ENCODE measurements at regions not wholly inside any gene's neighbourhood (a gene's known extent, or its start where the extent isn't known, plus 50 kb on each side); places are given as distances from the start of the nearest gene placed in this dataset.

DNA sequence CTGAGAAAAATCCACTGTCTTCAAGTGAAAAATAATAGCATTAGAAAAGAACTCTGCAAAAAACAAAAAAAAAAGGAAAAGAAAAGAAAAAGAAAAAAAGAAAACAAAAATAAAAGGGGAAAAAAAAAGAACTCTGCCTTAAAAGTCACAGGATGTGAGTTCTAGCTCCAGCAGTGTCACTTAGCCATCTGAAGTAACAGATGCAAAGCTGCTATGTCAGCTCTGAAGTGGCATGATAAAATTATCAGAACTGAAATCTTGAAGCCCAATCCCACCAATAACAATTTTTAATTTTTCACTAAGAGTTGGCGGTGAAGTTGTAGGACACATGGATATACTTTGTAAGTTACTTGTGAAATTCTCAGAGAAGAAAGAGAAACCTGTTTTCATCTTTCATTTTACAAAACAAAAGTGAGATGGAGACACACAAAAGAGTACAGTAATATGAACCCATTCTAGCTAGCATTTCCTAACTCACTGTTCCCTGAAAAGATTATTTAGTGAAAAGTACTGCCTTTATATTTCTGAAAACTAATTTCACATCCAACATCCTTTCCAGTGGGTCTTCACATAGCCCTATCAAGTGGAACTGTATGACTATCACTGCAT lies 103.5 kb downstream of the ELAPOR2 start:
- no peak overlapping the region for H3K4me3 ChIP-seq (ENCODE audit: low read depth, low read length)
- in situ Hi-C loops (cut with HindIII; ENCODE audit: low sequenced_read_pairs), result no loop called here
- TF ChIP-seq, protein P1, sequence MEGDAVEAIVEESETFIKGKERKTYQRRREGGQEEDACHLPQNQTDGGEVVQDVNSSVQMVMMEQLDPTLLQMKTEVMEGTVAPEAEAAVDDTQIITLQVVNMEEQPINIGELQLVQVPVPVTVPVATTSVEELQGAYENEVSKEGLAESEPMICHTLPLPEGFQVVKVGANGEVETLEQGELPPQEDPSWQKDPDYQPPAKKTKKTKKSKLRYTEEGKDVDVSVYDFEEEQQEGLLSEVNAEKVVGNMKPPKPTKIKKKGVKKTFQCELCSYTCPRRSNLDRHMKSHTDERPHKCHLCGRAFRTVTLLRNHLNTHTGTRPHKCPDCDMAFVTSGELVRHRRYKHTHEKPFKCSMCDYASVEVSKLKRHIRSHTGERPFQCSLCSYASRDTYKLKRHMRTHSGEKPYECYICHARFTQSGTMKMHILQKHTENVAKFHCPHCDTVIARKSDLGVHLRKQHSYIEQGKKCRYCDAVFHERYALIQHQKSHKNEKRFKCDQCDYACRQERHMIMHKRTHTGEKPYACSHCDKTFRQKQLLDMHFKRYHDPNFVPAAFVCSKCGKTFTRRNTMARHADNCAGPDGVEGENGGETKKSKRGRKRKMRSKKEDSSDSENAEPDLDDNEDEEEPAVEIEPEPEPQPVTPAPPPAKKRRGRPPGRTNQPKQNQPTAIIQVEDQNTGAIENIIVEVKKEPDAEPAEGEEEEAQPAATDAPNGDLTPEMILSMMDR (IDR thresholded peaks at IDR 0.05; ENCODE audit: low read depth, low read length), result no peak
- no peak for DNase-seq (ENCODE audit: low read depth, low spot score)

DNA sequence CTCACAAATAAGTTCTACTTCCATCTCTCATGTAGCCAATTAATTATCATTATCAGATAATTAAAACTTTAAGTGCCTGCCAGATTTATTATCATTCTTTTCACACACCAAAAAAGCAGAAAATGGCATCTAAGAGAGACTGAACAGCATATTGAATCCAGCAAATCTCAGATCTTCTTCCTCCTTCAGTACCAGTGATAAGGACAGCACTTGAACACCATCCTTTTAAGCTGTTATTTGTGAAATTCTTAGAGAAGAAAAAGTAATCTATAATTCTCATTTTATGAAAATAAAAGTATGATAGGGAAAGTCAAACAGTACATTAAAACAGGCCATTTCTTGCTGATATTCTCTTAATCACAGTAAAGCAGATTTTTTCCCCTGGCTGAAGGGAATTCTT lies 104.5 kb downstream of the ELAPOR2 start:
- TF ChIP-seq, protein P1 (IDR thresholded peaks at IDR 0.05; ENCODE audit: low read depth, low read length), result no peak
- no peak for DNase-seq (ENCODE audit: low read depth, low spot score)
- in situ Hi-C loops (cut with HindIII; ENCODE audit: low sequenced_read_pairs), result no loop called here
- no peak overlapping the region for H3K4me3 ChIP-seq (ENCODE audit: low read depth, low read length)

DNA sequence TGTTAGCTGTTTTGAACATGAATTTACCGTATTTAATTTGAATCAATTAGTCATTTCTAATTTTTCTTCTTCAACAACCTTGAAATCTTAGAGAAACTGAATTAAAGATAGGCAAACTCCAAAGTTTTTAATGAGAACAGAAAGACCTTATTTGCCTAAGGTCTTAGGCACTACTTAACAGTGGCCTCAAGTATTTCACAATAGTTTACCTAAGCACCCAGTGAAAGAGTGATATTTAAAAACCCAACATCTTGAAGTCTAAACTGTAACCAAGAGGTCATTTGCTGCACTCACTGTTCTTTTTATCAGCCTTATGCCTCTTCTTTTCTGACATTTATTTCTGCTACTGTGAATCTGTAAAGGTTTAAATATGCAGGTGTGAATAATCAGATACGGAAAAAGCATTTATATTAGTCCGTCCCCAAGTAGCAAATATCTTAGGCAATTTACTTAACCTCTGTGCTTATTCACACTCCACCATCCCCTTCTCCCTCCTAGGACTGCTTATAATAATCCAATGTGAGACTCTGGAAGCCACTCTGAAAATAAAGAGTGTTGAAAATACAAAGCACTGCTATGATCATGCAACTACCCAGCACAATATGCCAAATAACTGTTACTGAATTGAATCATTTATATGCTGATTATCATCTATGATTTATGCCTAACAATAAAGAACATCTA lies 105.7 kb downstream of the ELAPOR2 start:
- TF ChIP-seq, protein P1 (IDR thresholded peaks at IDR 0.05; ENCODE audit: low read depth, low read length), result no peak

DNA sequence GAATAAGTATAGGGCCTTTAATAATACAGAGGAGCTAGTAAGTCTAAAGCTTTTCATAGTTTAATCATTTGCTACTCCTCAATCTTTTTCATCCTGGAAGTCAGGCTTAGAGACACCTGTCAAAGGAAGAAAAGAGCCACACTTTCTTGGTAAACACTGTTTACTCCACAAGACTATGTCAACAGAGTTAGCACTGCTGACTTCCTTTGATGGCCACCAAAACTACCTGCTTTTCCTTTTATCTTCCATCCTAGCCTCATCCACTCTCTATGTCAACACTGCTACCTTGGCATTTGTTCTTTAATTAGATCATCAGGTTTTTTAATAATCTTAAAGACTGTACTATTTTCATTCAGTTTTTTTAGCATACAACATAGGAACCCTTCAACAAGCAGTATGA lies 106.2 kb downstream of the ELAPOR2 start:
- TF ChIP-seq, protein P1 (IDR thresholded peaks at IDR 0.05; ENCODE audit: low read depth, low read length), result no peak
- DNase-seq (ENCODE audit: low read depth, low spot score), result no peak
- in situ Hi-C loops (cut with HindIII; ENCODE audit: low sequenced_read_pairs), result no loop called here
- H3K4me3 ChIP-seq (ENCODE audit: low read depth, low read length), result no peak overlapping the region

More for the DNA sequence above, 105.7 kb downstream of the ELAPOR2 start:
- in situ Hi-C loops (cut with HindIII; ENCODE audit: low sequenced_read_pairs), result no loop called here
- no peak for DNase-seq (ENCODE audit: low read depth, low spot score)
- no peak overlapping the region for H3K4me3 ChIP-seq (ENCODE audit: low read depth, low read length)

DNA sequence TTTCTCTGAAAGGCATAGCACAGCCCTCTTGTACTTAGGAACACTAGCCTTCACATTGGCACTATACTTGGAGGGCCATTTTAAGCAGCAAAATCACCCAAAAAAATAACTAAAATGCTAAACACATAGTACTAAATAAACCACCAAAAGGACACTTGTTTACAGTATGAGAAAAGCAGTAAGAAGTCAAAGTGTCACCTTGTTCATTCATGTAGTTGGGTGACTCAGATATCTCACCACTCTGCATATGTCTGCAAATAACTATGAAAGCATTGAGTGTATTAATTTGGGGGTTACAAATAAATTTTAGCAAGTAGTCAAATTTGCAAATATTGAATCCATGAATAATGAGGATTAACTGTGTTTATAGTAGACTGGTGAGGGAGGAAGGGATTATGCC lies 107.6 kb downstream of the ELAPOR2 start:
- in situ Hi-C loops (cut with HindIII; ENCODE audit: low sequenced_read_pairs), result no loop called here
- no peak overlapping the region for H3K4me3 ChIP-seq (ENCODE audit: low read depth, low read length)
- TF ChIP-seq, protein P1 (IDR thresholded peaks at IDR 0.05; ENCODE audit: low read depth, low read length), result no peak
- DNase-seq (ENCODE audit: low read depth, low spot score), result no peak

DNA sequence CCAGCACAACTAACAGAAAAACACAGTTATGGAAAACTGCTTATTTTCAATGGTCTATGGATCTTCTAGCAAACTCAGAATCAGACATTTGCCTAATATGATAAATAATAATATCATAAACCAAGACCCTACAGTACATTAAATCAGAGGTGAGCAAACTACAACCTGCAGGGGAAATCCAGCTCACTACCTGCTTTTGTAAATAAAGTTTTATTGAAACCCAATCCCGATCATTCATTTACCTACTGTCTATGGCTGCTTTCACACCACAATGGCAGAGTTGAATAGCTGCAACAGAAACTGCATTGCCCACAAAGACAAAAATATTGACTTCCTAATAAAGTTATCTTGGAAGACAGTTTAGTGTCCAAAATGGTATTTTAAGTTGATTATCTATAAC lies 108.5 kb downstream of the ELAPOR2 start:
- no peak overlapping the region for H3K4me3 ChIP-seq (ENCODE audit: low read depth, low read length)
- DNase-seq (ENCODE audit: low read depth, low spot score), result no peak
- TF ChIP-seq, protein P1 (IDR thresholded peaks at IDR 0.05; ENCODE audit: low read depth, low read length), result no peak
- in situ Hi-C loops (cut with HindIII; ENCODE audit: low sequenced_read_pairs), result no loop called here
